H9 (cell line): ENCODE measurements at regions not wholly inside any gene's neighbourhood (a gene's known extent, or its start where the extent isn't known, plus 50 kb on each side); places are given as distances from the start of the nearest gene placed in this dataset.

Source experiments
- DNase-seq: peaks from one replicate; pipeline ENCODE4 v3.0.0-alpha.2; 2017
- H2AFZ ChIP-seq: one replicate; pipeline ENCODE4 v1.6.1; 2013; ENCODE audit warnings: mild to moderate bottlenecking, low read length, control low read depth, moderate library complexity
- H2AK5ac ChIP-seq: 2 replicates; pipeline ENCODE4 v1.6.1; 2013; ENCODE audit warnings: low read length, control low read depth, mixed read lengths; ENCODE audit not compliant: insufficient read length
- H2BK120ac ChIP-seq: one replicate; pipeline ENCODE4 v1.6.1; 2013; ENCODE audit warnings: low read depth, mild to moderate bottlenecking, low read length, control low read depth, inconsistent platforms; ENCODE audit not compliant: poor library complexity, severe bottlenecking
- H2BK12ac ChIP-seq: 2 replicates; pipeline ENCODE4 v1.6.1; 2013; ENCODE audit warnings: low read length, control low read depth, mixed read lengths, low read depth; ENCODE audit not compliant: insufficient read length
- H2BK15ac ChIP-seq: 2 replicates; pipeline ENCODE4 v1.6.1; 2013; ENCODE audit warnings: low read depth, low read length, control low read depth
- H2BK20ac ChIP-seq: one replicate; pipeline ENCODE4 v1.6.1; 2013; ENCODE audit warnings: low read depth, mild to moderate bottlenecking, low read length, control low read depth, inconsistent platforms; ENCODE audit not compliant: poor library complexity, severe bottlenecking
- H2BK5ac ChIP-seq: 2 replicates; pipeline ENCODE4 v1.6.1; 2013; ENCODE audit warnings: low read length, control low read depth, mixed read lengths; ENCODE audit not compliant: insufficient read length
- H3K14ac ChIP-seq: 2 replicates; pipeline ENCODE4 v1.6.1; 2013; ENCODE audit warnings: low read length, control low read depth; ENCODE audit not compliant: insufficient read depth
- H3K18ac ChIP-seq: 2 replicates; pipeline ENCODE4 v1.6.1; 2013; ENCODE audit warnings: low read depth, mild to moderate bottlenecking, mixed read lengths, low read length, control low read depth; ENCODE audit not compliant: insufficient read length
- H3K23ac ChIP-seq: 2 replicates; pipeline ENCODE4 v1.6.1; 2013; ENCODE audit warnings: low read length, control low read depth, mixed read lengths, low read depth; ENCODE audit not compliant: insufficient read length
- H3K23me2 ChIP-seq: 2 replicates; pipeline ENCODE4 v1.6.1; 2013; ENCODE audit warnings: low read depth, mild to moderate bottlenecking, mixed read lengths, low read length, control low read depth; ENCODE audit not compliant: insufficient read length, poor library complexity, severe bottlenecking
- H3K27ac ChIP-seq: 2 replicates; pipeline ENCODE4 v1.5.1; 2013; ENCODE audit warnings: low read length, control low read depth, mixed read lengths, low read depth; ENCODE audit not compliant: insufficient read length
- H3K27me3 ChIP-seq: 2 replicates; pipeline ENCODE4 v1.6.1; 2013; ENCODE audit warnings: low read length, control low read depth, inconsistent platforms; ENCODE audit not compliant: insufficient read depth
- H3K4ac ChIP-seq: 2 replicates; pipeline ENCODE4 v1.6.1; 2013; ENCODE audit warnings: low read depth, mild to moderate bottlenecking, control low read depth, inconsistent platforms, low read length, moderate library complexity
- H3K4me1 ChIP-seq: 2 replicates; pipeline ENCODE4 v1.6.1; 2013; ENCODE audit warnings: low read length, control low read depth, inconsistent platforms; ENCODE audit not compliant: insufficient read depth
- H3K4me2 ChIP-seq: 2 replicates; pipeline ENCODE4 v1.6.1; 2013; ENCODE audit warnings: low read length, control low read depth, mixed read lengths; ENCODE audit not compliant: insufficient read length, insufficient read depth
- H3K56ac ChIP-seq: 2 replicates; pipeline ENCODE4 v1.6.1; 2013; ENCODE audit warnings: low read depth, mild to moderate bottlenecking, mixed read lengths, low read length, control low read depth; ENCODE audit not compliant: insufficient read length
- H3K79me1 ChIP-seq: 2 replicates; pipeline ENCODE4 v1.6.1; 2013; ENCODE audit warnings: low read depth, mild to moderate bottlenecking, moderate library complexity, low read length, control low read depth, inconsistent platforms; ENCODE audit not compliant: insufficient read depth, poor library complexity, severe bottlenecking
- H3K79me2 ChIP-seq: 2 replicates; pipeline ENCODE4 v1.6.1; 2013; ENCODE audit warnings: low read length, control low read depth, inconsistent platforms; ENCODE audit not compliant: insufficient read depth
- H3K9ac ChIP-seq: 2 replicates; pipeline ENCODE4 v1.6.1; 2013; ENCODE audit warnings: low read length, control low read depth, mixed read lengths; ENCODE audit not compliant: insufficient read length; ENCODE audit errors: extremely low read depth
- H3K9me3 ChIP-seq: one replicate; pipeline ENCODE4 v1.6.1; 2013; ENCODE audit warnings: low read depth, low read length, inconsistent platforms; ENCODE audit not compliant: control insufficient read depth
- H3T11ph ChIP-seq: one replicate; pipeline ENCODE4 v1.6.1; 2013; ENCODE audit warnings: mild to moderate bottlenecking, low read length, control low read depth, inconsistent platforms
- H4K20me1 ChIP-seq: one replicate; pipeline ENCODE4 v1.6.1; 2013; ENCODE audit not compliant: control insufficient read depth, insufficient read length, insufficient read depth
- H4K5ac ChIP-seq: 2 replicates; pipeline ENCODE4 v1.6.1; 2013; ENCODE audit warnings: low read depth, mild to moderate bottlenecking, mixed read lengths, low read length, control low read depth; ENCODE audit not compliant: insufficient read length
- H4K8ac ChIP-seq: replicated peaks from 2 replicates; pipeline ENCODE4 v1.6.1; 2013; ENCODE audit warnings: low read length, control low read depth, mixed read lengths, low read depth; ENCODE audit not compliant: insufficient read length
- H4K91ac ChIP-seq: 2 replicates; pipeline ENCODE4 v1.6.1; 2013; ENCODE audit warnings: low read depth, mild to moderate bottlenecking, moderate library complexity, mixed read lengths, low read length, control low read depth; ENCODE audit not compliant: insufficient read length
- H3K27ac Mint-ChIP-seq, 3 experiments: 2 replicates in 2 of 3; 3 replicates in 1 of 3; pipeline ENCODE4 v1.8.0; 2020 to 2021; ENCODE audit warnings: mixed read lengths in 3 of 3, mild to moderate bottlenecking in 1 of 3, moderate library complexity in 1 of 3
- H3K27me3 Mint-ChIP-seq: 2 replicates; pipeline ENCODE4 v1.8.0; 2021; ENCODE audit warnings: low read depth, mild to moderate bottlenecking, moderate library complexity, mixed read lengths
- H3K36me3 Mint-ChIP-seq, 3 experiments: 2 replicates in 2 of 3; 3 replicates in 1 of 3; pipeline ENCODE4 v1.8.0; 2020 to 2021; ENCODE audit warnings: low read depth in 3 of 3, mixed read lengths in 3 of 3; ENCODE audit not compliant: insufficient read depth in 1 of 3
- H3K4me1 Mint-ChIP-seq, 2 experiments: 2 replicates each; pipeline ENCODE4 v1.8.0; 2020; ENCODE audit warnings: mixed read lengths in 2 of 2
- H3K4me3 Mint-ChIP-seq, 2 experiments: 2 replicates in 1 of 2; 3 replicates in 1 of 2; pipeline ENCODE4 v1.8.0; 2020 to 2021; ENCODE audit warnings: mild to moderate bottlenecking in 2 of 2, mixed read lengths in 2 of 2, moderate library complexity in 1 of 2
- H3K9me3 Mint-ChIP-seq, 2 experiments: 2 replicates in 1 of 2; 3 replicates in 1 of 2; pipeline ENCODE4 v1.8.0; 2020; ENCODE audit warnings: mild to moderate bottlenecking in 2 of 2, mixed read lengths in 2 of 2, moderate library complexity in 1 of 2
- WGBS: extraction: QIAGEN DNeasy Blood & Tissue Kit; methylation state at CpG from one replicate; pipeline ENCODE4 v1.1.7; 2013; ENCODE audit warnings: missing lambda C conversion rate, low lambda C conversion rate, mixed read lengths; ENCODE audit not compliant: insufficient read length; ENCODE audit errors: extremely low coverage; 5-methylcytosine and 5-hydroxymethylcytosine counted together
- TF ChIP-seq, protein P1 (sequence below): fragments of 200-600 bp; sonication (generic); conservative IDR thresholded peaks from 3 replicates; pipeline ENCODE4 v1.8.0; 2021; ENCODE audit warnings: antibody characterized with exemption, mild to moderate bottlenecking

DNA sequence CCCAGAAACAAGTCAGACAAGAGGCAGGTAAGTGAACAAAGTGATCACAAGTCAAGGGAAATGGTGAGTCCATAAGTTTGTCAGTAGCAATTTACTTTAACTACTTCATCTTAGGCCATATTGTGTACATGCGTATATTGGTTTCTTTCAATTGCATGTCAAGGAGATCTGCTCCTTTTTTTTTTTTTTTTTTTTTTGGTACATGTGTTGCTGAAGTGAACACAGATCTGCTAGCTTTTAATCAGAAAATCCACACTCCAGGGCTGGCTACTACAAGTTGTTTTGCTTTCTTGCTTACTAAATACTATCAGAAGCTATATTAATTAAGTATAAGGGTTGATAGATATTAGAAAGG lies 985.1 kb downstream of the TSN start:
- Histone ChIP-seq H4K20me1 (no peaks in the 10 kb centered on the region), H3K4me2 (no peak overlapping the region), H3K23ac (no peak overlapping the region), H2BK5ac (no peak overlapping the region), H2BK12ac (no peak overlapping the region), H3T11ph (no peak overlapping the region), H2BK15ac (no peak overlapping the region), H3K14ac (no peak overlapping the region), H3K9me3 (no peaks in the 10 kb centered on the region), H3K9ac (no peak overlapping the region), H2BK20ac (no peak overlapping the region), H3K79me1 (no peaks in the 10 kb centered on the region), H3K18ac (no peak overlapping the region), H3K27ac (no peak overlapping the region), H4K5ac (no peak overlapping the region), H2BK120ac (no peak overlapping the region), H3K56ac (no peak overlapping the region), H4K8ac (no peak overlapping the region), H3K4ac (no peak overlapping the region), H3K4me1 (no peaks in the 10 kb centered on the region; the same call in 1 of the 2 replicates), H2AFZ (no peak overlapping the region), H3K27me3 (no peaks in the 10 kb centered on the region), H3K79me2 (no peaks in the 10 kb centered on the region), H4K91ac (no peak overlapping the region), H2AK5ac (no peak overlapping the region), H3K23me2 (no peaks in the 10 kb centered on the region)
- Mint-ChIP-seq H3K36me3 (peaks cover 2 to 14% (median 4%) of the 10 kb centered on the region in 3 experiments; a peak in 6 of 7 replicates), H3K27me3 (no peaks in the 10 kb centered on the region), H3K4me1 (peaks cover 6 to 32% of the 10 kb centered on the region in 2 experiments; a peak in 3 of 4 replicates), H3K27ac (no peak overlapping the region), H3K4me3 (no peak overlapping the region), H3K9me3 (peaks cover 0 to 5% of the 10 kb centered on the region in 2 experiments; a peak in 3 of 5 replicates)
- no CpG with 5 or more reads among the region's 1 CpG for WGBS
- TF ChIP-seq, protein P1, sequence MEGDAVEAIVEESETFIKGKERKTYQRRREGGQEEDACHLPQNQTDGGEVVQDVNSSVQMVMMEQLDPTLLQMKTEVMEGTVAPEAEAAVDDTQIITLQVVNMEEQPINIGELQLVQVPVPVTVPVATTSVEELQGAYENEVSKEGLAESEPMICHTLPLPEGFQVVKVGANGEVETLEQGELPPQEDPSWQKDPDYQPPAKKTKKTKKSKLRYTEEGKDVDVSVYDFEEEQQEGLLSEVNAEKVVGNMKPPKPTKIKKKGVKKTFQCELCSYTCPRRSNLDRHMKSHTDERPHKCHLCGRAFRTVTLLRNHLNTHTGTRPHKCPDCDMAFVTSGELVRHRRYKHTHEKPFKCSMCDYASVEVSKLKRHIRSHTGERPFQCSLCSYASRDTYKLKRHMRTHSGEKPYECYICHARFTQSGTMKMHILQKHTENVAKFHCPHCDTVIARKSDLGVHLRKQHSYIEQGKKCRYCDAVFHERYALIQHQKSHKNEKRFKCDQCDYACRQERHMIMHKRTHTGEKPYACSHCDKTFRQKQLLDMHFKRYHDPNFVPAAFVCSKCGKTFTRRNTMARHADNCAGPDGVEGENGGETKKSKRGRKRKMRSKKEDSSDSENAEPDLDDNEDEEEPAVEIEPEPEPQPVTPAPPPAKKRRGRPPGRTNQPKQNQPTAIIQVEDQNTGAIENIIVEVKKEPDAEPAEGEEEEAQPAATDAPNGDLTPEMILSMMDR: no peak
- no peak for DNase-seq
